Thoracic aorta (tissue), 2 donors: ENCODE measurements at regions not wholly inside any gene's neighbourhood (a gene's known extent, or its start where the extent isn't known, plus 50 kb on each side); places are given as distances from the start of the nearest gene placed in this dataset.

Experiments
- ATAC-seq: fragments of 150-250 bp; one replicate; pipeline ENCODE4 v1.8.0; 2017; ENCODE audit warnings: low read depth; ENCODE audit not compliant: insufficient number of reproducible peaks, low FRiP score
- DNase-seq: peaks from one replicate; pipeline ENCODE4 v3.0.0-alpha.2; 2020; ENCODE audit warnings: low spot score
- H3K27ac ChIP-seq, 2 donors: fragments of 200-600 bp; sonication (generic); 1 replicate in 1 of 2; 2 replicates in 1 of 2; pipeline ENCODE4 v1.5.1; 2016; ENCODE audit warnings: mild to moderate bottlenecking in 2 of 2, moderate library complexity in 2 of 2
- H3K27me3 ChIP-seq: fragments of 200-600 bp; sonication (generic); replicated peaks from 2 replicates; pipeline ENCODE4 v1.6.0; 2016; ENCODE audit warnings: mild to moderate bottlenecking; ENCODE audit not compliant: insufficient read depth
- H3K36me3 ChIP-seq: fragments of 200-600 bp; sonication (generic); one replicate; pipeline ENCODE4 v1.5.1; 2016
- H3K4me1 ChIP-seq, 2 donors: fragments of 200-600 bp; sonication (generic); 1 replicate in 1 of 2; 2 replicates in 1 of 2; pipeline versions ENCODE4 v1.5.1 to v1.6.0; 2016; ENCODE audit warnings: low read depth in 2 of 2, mild to moderate bottlenecking in 1 of 2; ENCODE audit not compliant: control insufficient read depth in 1 of 2
- H3K4me3 ChIP-seq: fragments of 200-600 bp; sonication (generic); 2 replicates; pipeline ENCODE4 v1.5.1; 2016; ENCODE audit warnings: mild to moderate bottlenecking
- H3K9me3 ChIP-seq: fragments of 200-600 bp; sonication (generic); 2 replicates; pipeline ENCODE4 v1.5.1; 2016
- CTCF ChIP-seq: fragments of 200-600 bp; sonication (generic); IDR thresholded peaks from one replicate; pipeline ENCODE4 v1.5.1; 2019; ENCODE audit warnings: antibody characterized with exemption

- Histone ChIP-seq H3K27me3 (no peaks in the 10 kb centered on the region), H3K4me3 (no peak overlapping the region), H3K4me1 (no peaks in the 10 kb centered on the region), H3K27ac (no peak overlapping the region), H3K36me3 (no peaks in the 10 kb centered on the region), H3K9me3 (no peaks in the 10 kb centered on the region)
- ATAC-seq, result no peak
- TF ChIP-seq CTCF, result no peak
- no peak for DNase-seq
These were observed 476.9 kb downstream of the ZSWIM6 start for GRCh38 chr5:61808909-61809308.

GRCh38 chr5:61809651-61810050 is 477.6 kb downstream of the ZSWIM6 start:
- no peak for TF ChIP-seq CTCF
- H3K4me1 ChIP-seq, result no peaks in the 10 kb centered on the region
- H3K36me3 ChIP-seq, result no peaks in the 10 kb centered on the region
- H3K27ac ChIP-seq, result no peak overlapping the region
- H3K9me3 ChIP-seq, result no peaks in the 10 kb centered on the region
- DNase-seq, result no peak
- no peak overlapping the region for H3K4me3 ChIP-seq
- ATAC-seq, result no peak
- no peaks in the 10 kb centered on the region for H3K27me3 ChIP-seq

- DNase-seq (no peak), ATAC-seq (no peak)
- H3K27me3 ChIP-seq, result no peaks in the 10 kb centered on the region
- no peak for TF ChIP-seq CTCF
- H3K27ac ChIP-seq, result no peak overlapping the region
- H3K4me1 ChIP-seq, result no peaks in the 10 kb centered on the region
- H3K9me3 ChIP-seq, result no peaks in the 10 kb centered on the region
- H3K36me3 ChIP-seq, result no peaks in the 10 kb centered on the region
- H3K4me3 ChIP-seq, result no peak overlapping the region
These were observed 479.0 kb downstream of the ZSWIM6 start for GRCh38 chr5:61811052-61811451.

GRCh38 chr5:61813361-61813760 is 481.3 kb downstream of the ZSWIM6 start:
- no peaks in the 10 kb centered on the region for H3K9me3 ChIP-seq
- no peak overlapping the region for H3K4me3 ChIP-seq
- H3K27me3 ChIP-seq, result no peaks in the 10 kb centered on the region
- DNase-seq, result no peak
- no peaks in the 10 kb centered on the region for H3K4me1 ChIP-seq
- TF ChIP-seq CTCF, result no peak
- H3K27ac ChIP-seq, result no peak overlapping the region
- H3K36me3 ChIP-seq, result no peaks in the 10 kb centered on the region
- no peak for ATAC-seq

GRCh38 chr5:61815339-61815738 is 483.3 kb downstream of the ZSWIM6 start:
- H3K4me3 ChIP-seq, result no peak overlapping the region
- no peak overlapping the region for H3K27ac ChIP-seq
- H3K4me1 ChIP-seq, result no peaks in the 10 kb centered on the region
- ATAC-seq, result no peak
- DNase-seq, result no peak
- no peak for TF ChIP-seq CTCF
- H3K36me3 ChIP-seq, result no peaks in the 10 kb centered on the region
- H3K9me3 ChIP-seq, result no peaks in the 10 kb centered on the region
- H3K27me3 ChIP-seq, result no peaks in the 10 kb centered on the region
